T-helper 1 cell (primary cell): ENCODE measurements at regions not wholly inside any gene's neighbourhood (a gene's known extent, or its start where the extent isn't known, plus 50 kb on each side); places are given as distances from the start of the nearest gene placed in this dataset.
"Not testable (repeated sequence)": the region's sequence is repeated elsewhere in the genome, so short reads cannot be mapped to it uniquely, and the experiment has no call there.

Experiments
- DNase-seq, 5 donors: peaks; one replicate each; pipeline ENCODE4 v3.0.0-alpha.2; 2012 to 2020

- DNase-seq, result no peak
Measured at GRCh38 chr17:59496178-59496577, 69.2 kb upstream of the DHX40 start.

GRCh38 chr17:59498530-59499307 lies 66.7 kb upstream of the DHX40 start:
- no peak for DNase-seq

- not testable (repeated sequence) for DNase-seq
Measured at GRCh38 chr17:59500086-59500655, 65.2 kb upstream of the DHX40 start.

- DNase-seq, result no peak
Measured at GRCh38 chr17:59501690-59502089, 63.7 kb upstream of the DHX40 start.

- DNase-seq, result no peak
Measured at GRCh38 chr17:59502800-59503199, 62.6 kb upstream of the DHX40 start.

GRCh38 chr17:59503500-59503899 lies 61.9 kb upstream of the DHX40 start:
- no peak for DNase-seq

GRCh38 chr17:59504821-59505220 lies 60.6 kb upstream of the DHX40 start:
- DNase-seq, result no peak

- no peak for DNase-seq
Measured at GRCh38 chr17:59505610-59506276, 59.7 kb upstream of the DHX40 start.

GRCh38 chr17:59506894-59507726 lies 58.3 kb upstream of the DHX40 start:
- no peak for DNase-seq

- no peak for DNase-seq
Measured at GRCh38 chr17:59508999-59509625, 56.3 kb upstream of the DHX40 start.

- no peak for DNase-seq
Measured at GRCh38 chr17:59510611-59511010, 54.8 kb upstream of the DHX40 start.

- no peak for DNase-seq
Measured at GRCh38 chr17:59511726-59512125, 53.7 kb upstream of the DHX40 start.

GRCh38 chr17:59512844-59513385 lies 52.5 kb upstream of the DHX40 start:
- DNase-seq, result no peak

- no peak for DNase-seq
Measured at GRCh38 chr17:59513934-59514841, 51.2 kb upstream of the DHX40 start.
